ENCODE measurements at regions not wholly inside any gene's neighbourhood (a gene's known extent, or its start where the extent isn't known, plus 50 kb on each side); places are given as distances from the start of the nearest gene placed in this dataset.

- Histone ChIP-seq H3K36me3 (ENCODE audit: control insufficient read depth in 4 of 4, insufficient read depth in 3 of 4, low read depth in 1 of 4, low read length in 3 of 4) (no peaks in the 10 kb centered on the region), H3K9ac (ENCODE audit: low read depth in 1 of 2, low read length in 2 of 2) (no peak overlapping the region), H3K27ac (ENCODE audit: low read depth in 1 of 2, low read length in 2 of 2) (no peak overlapping the region), H3K4me3 (ENCODE audit: low read depth in 1 of 3, low read length in 3 of 3) (no peak overlapping the region), H3K9me3 (ENCODE audit: control insufficient read depth in 4 of 4, low read length in 3 of 4) (no peaks in the 10 kb centered on the region), H3K4me1 (ENCODE audit: control insufficient read depth in 4 of 4, insufficient read depth in 4 of 4, low read length in 3 of 4) (peaks cover 0 to 14% (median 13%) of the 10 kb centered on the region in 4 donors), H3K27me3 (ENCODE audit: control insufficient read depth in 4 of 4, insufficient read depth in 4 of 4, low read length in 3 of 4) (no peaks in the 10 kb centered on the region)
- no peak for DNase-seq (ENCODE audit: low spot score)
- 84% methylated on average over 5 of the region's 5 CpGs for WGBS
- TF ChIP-seq ZBTB33 (IDR thresholded peaks at IDR 0.05) (no peak), FOXA2 (IDR thresholded peaks at IDR 0.05) (no peak), YY1 (IDR thresholded peaks at IDR 0.05) (no peak), HNF4A (conservative IDR thresholded peaks at IDR 0.05) (no peak), TAF1 (conservative IDR thresholded peaks at IDR 0.05) (no peak), JUND (IDR thresholded peaks at IDR 0.05) (no peak), NR2F2 (IDR thresholded peaks at IDR 0.05) (no peak), RAD21 (IDR thresholded peaks at IDR 0.05) (no peak), RXRA (IDR thresholded peaks at IDR 0.05) (no peak), HNF4G (IDR thresholded peaks at IDR 0.05) (no peak), SP1 (IDR thresholded peaks at IDR 0.05) (no peak), FOXA1 (IDR thresholded peaks at IDR 0.05) (no peak)
- TF ChIP-seq, protein P1, sequence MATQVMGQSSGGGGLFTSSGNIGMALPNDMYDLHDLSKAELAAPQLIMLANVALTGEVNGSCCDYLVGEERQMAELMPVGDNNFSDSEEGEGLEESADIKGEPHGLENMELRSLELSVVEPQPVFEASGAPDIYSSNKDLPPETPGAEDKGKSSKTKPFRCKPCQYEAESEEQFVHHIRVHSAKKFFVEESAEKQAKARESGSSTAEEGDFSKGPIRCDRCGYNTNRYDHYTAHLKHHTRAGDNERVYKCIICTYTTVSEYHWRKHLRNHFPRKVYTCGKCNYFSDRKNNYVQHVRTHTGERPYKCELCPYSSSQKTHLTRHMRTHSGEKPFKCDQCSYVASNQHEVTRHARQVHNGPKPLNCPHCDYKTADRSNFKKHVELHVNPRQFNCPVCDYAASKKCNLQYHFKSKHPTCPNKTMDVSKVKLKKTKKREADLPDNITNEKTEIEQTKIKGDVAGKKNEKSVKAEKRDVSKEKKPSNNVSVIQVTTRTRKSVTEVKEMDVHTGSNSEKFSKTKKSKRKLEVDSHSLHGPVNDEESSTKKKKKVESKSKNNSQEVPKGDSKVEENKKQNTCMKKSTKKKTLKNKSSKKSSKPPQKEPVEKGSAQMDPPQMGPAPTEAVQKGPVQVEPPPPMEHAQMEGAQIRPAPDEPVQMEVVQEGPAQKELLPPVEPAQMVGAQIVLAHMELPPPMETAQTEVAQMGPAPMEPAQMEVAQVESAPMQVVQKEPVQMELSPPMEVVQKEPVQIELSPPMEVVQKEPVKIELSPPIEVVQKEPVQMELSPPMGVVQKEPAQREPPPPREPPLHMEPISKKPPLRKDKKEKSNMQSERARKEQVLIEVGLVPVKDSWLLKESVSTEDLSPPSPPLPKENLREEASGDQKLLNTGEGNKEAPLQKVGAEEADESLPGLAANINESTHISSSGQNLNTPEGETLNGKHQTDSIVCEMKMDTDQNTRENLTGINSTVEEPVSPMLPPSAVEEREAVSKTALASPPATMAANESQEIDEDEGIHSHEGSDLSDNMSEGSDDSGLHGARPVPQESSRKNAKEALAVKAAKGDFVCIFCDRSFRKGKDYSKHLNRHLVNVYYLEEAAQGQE (IDR thresholded peaks at IDR 0.05): no peak
Observed at GRCh38 chr4:24426557-24426956, 157.8 kb downstream of the DHX15 start.

DNA sequence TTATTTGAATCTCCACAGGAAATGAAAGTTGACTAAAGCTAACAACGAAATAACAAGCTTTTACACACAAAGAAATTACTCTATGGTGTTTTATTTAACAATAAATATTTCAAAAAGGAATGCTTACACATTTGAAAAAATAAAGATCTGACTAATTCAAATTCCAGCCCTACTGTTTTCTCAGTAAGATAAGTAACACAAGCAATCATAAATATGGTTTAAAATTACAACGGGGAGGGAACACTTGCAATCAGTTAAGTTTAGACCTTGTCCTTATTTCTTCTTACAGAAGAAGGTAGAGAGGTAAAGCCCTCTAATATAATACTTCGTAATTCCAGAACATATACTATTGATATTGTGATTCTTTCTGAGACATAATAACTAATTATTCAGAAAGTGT, 158.5 kb downstream of the DHX15 start:
- TF ChIP-seq, protein P2, sequence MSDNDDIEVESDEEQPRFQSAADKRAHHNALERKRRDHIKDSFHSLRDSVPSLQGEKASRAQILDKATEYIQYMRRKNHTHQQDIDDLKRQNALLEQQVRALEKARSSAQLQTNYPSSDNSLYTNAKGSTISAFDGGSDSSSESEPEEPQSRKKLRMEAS (IDR thresholded peaks at IDR 0.05): no peak
- TF ChIP-seq RXRA (IDR thresholded peaks at IDR 0.05) (no peak), CTCF (IDR thresholded peaks at IDR 0.05; ENCODE audit: low read depth, low read length, missing input control) (no peak), FOXA1 (IDR thresholded peaks at IDR 0.05) (no peak), SP1 (IDR thresholded peaks at IDR 0.05) (no peak), GABPA (IDR thresholded peaks at IDR 0.05 in 1 of 2, conservative IDR thresholded peaks at IDR 0.05 in 1 of 2) (no peak), FOXA2 (IDR thresholded peaks at IDR 0.05) (no peak), HNF4A (conservative IDR thresholded peaks at IDR 0.05) (no peak), JUND (IDR thresholded peaks at IDR 0.05) (no peak), NR2F2 (IDR thresholded peaks at IDR 0.05) (no peak), TAF1 (conservative IDR thresholded peaks at IDR 0.05) (no peak)
- TF ChIP-seq, protein P1 (IDR thresholded peaks at IDR 0.05): no peak
- no peaks in the 10 kb centered on the region for H3K9me3 ChIP-seq (ENCODE audit: control insufficient read depth in 4 of 4, low read length in 3 of 4)
- no peaks in the 10 kb centered on the region for H3K27me3 ChIP-seq (ENCODE audit: control insufficient read depth in 4 of 4, insufficient read depth in 4 of 4, low read length in 3 of 4)
- 74% methylated on average over 3 of the region's 3 CpGs for WGBS
- H3K4me3 ChIP-seq (ENCODE audit: low read depth in 1 of 3, low read length in 3 of 3): no peak overlapping the region
- H3K27ac ChIP-seq (ENCODE audit: low read depth in 1 of 2, low read length in 2 of 2): no peak overlapping the region
- no peak overlapping the region for H3K9ac ChIP-seq (ENCODE audit: low read depth in 1 of 2, low read length in 2 of 2)
- peaks cover 0 to 14% (median 13%) of the 10 kb centered on the region in 4 donors for H3K4me1 ChIP-seq (ENCODE audit: control insufficient read depth in 4 of 4, insufficient read depth in 4 of 4, low read length in 3 of 4)
- DNase-seq (ENCODE audit: low spot score): no peak
- H3K36me3 ChIP-seq (ENCODE audit: control insufficient read depth in 4 of 4, insufficient read depth in 3 of 4, low read depth in 1 of 4, low read length in 3 of 4): no peaks in the 10 kb centered on the region
